ENCODE measurements at regions not wholly inside any gene's neighbourhood (a gene's known extent, or its start where the extent isn't known, plus 50 kb on each side); places are given as distances from the start of the nearest gene placed in this dataset.

DNA sequence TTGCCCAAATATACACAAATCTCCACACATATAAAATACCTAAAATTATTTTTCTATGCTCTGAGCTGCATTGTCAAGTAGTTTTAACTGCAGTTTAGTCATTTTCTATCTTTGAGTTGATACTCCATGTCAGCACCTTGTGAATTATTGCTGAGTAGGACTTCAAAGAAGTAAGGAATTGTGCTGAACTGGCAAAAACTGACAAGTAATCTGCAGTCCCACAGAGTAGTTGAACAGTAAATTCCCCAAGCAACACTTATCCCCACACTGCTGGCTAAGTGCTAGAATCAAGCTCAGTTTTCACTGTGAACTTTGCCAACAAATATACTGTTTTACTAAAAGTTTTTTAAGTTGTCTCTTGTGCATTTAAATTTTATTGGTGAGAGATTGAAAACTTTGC, 141.8 kb upstream of the ST6GAL2 start:
- intact Hi-C loops (cut with DNase I): no loop called here
- no peak overlapping the region for H3K27ac ChIP-seq
- H3K4me1 ChIP-seq: no peaks in the 10 kb centered on the region
- no peaks in the 10 kb centered on the region for H3K27me3 ChIP-seq
- TF ChIP-seq, protein P1, sequence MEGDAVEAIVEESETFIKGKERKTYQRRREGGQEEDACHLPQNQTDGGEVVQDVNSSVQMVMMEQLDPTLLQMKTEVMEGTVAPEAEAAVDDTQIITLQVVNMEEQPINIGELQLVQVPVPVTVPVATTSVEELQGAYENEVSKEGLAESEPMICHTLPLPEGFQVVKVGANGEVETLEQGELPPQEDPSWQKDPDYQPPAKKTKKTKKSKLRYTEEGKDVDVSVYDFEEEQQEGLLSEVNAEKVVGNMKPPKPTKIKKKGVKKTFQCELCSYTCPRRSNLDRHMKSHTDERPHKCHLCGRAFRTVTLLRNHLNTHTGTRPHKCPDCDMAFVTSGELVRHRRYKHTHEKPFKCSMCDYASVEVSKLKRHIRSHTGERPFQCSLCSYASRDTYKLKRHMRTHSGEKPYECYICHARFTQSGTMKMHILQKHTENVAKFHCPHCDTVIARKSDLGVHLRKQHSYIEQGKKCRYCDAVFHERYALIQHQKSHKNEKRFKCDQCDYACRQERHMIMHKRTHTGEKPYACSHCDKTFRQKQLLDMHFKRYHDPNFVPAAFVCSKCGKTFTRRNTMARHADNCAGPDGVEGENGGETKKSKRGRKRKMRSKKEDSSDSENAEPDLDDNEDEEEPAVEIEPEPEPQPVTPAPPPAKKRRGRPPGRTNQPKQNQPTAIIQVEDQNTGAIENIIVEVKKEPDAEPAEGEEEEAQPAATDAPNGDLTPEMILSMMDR (IDR thresholded peaks at IDR 0.05): no peak
- no peak for TF ChIP-seq POLR2A (IDR thresholded peaks at IDR 0.05)
- no peak overlapping the region for H3K4me3 ChIP-seq
- H3K36me3 ChIP-seq (replicated peaks in 1 of 2; ENCODE audit: insufficient read depth in 1 of 2, low read depth in 2 of 2): no peaks in the 10 kb centered on the region
- DNase-seq: no peak
- no peaks in the 10 kb centered on the region for H3K9me3 ChIP-seq
- no peak for ATAC-seq

DNA sequence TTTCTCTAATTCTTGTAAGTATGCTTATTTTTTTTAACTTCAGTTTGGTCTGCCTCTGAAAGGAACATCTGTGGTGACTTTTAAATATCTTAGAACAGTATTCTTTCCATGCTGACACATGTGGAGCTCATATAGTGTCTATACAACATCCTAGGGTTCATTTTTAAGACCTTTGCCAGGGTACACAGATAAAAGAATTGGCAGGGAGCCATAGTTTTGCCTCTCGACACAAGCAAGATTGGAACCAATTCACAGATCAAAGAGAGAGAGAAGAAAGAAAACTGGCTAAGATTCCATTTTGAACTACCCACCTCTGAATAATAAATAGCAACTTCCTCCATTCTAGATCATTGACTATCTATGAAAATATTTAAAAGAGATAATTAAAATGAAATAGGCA, 142.7 kb upstream of the ST6GAL2 start:
- DNase-seq (no peak), ATAC-seq (no peak)
- Histone ChIP-seq H3K27ac (no peak overlapping the region), H3K4me3 (no peak overlapping the region), H3K4me1 (no peaks in the 10 kb centered on the region), H3K36me3 (replicated peaks in 1 of 2; ENCODE audit: insufficient read depth in 1 of 2, low read depth in 2 of 2) (no peaks in the 10 kb centered on the region), H3K9me3 (no peaks in the 10 kb centered on the region), H3K27me3 (no peaks in the 10 kb centered on the region)
- intact Hi-C loops (cut with DNase I): no loop called here
- 3 to 24% methylated on average over 1 of the region's 1 CpG for WGBS, 2 donors
- TF ChIP-seq POLR2A (IDR thresholded peaks at IDR 0.05): no peak
- TF ChIP-seq, protein P1 (IDR thresholded peaks at IDR 0.05): no peak

DNA sequence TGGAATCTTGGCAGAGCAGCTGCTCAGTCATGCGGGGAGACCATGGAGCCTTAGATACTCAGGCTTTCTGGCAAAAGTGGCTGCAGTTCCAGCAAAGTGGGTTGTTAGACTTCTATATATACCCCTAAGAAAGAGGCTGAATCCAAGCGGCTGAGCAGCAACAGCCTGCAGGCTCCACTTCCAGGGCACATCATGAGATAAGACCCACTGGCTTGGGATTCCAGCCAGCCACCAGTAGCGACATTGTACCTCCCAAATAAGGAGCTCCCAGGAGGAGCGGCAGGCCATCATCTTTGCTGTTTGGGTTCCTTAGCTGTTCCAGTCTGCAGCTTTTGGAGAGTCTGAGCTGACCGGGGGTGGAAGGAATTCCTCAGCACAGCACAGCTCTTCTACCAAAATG, 150.3 kb upstream of the ST6GAL2 start:
- Histone ChIP-seq H3K4me3 (no peak overlapping the region), H3K36me3 (replicated peaks in 1 of 2; ENCODE audit: insufficient read depth in 1 of 2, low read depth in 2 of 2) (no peaks in the 10 kb centered on the region), H3K27ac (no peak overlapping the region), H3K27me3 (no peaks in the 10 kb centered on the region), H3K4me1 (no peaks in the 10 kb centered on the region), H3K9me3 (no peaks in the 10 kb centered on the region)
- TF ChIP-seq POLR2A (IDR thresholded peaks at IDR 0.05): no peak
- TF ChIP-seq, protein P1 (IDR thresholded peaks at IDR 0.05): no peak
- ATAC-seq (no peak), DNase-seq (no peak)
- 71 to 74% methylated on average over 4 to 5 of the region's 5 CpGs for WGBS, 2 donors
- intact Hi-C loops (cut with DNase I): no loop called here

DNA sequence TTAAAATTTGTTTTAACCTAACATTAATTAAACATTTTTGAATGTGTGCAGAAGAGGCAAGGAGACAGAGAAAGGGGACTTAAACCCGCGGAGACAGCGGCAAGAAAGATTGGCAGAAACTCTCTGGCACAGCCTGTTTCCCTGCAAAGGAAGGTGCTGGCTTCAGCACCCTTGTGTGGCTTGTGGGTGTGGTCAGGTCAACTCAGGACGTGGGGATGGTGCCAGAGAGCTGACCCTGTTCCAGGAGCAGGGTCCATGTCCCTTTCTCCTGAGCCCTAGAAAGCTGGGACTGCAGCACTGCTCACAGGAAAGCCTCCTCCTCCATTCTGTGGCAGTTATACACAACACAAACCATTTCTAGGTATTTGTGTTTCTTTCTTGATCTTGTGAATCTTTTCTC, 176.2 kb upstream of the ST6GAL2 start:
- no peaks in the 10 kb centered on the region for H3K36me3 ChIP-seq (replicated peaks in 1 of 2; ENCODE audit: insufficient read depth in 1 of 2, low read depth in 2 of 2)
- H3K27ac ChIP-seq: no peak overlapping the region
- ATAC-seq (no peak), DNase-seq (no peak)
- intact Hi-C loops (cut with DNase I): no loop called here
- H3K4me3 ChIP-seq: no peak overlapping the region
- TF ChIP-seq, protein P1 (IDR thresholded peaks at IDR 0.05): no peak
- TF ChIP-seq POLR2A (IDR thresholded peaks at IDR 0.05): no peak
- H3K4me1 ChIP-seq: no peaks in the 10 kb centered on the region
- 26 to 42% methylated on average over 4 of the region's 4 CpGs for WGBS, 2 donors
- H3K9me3 ChIP-seq: no peaks in the 10 kb centered on the region
- H3K27me3 ChIP-seq: no peaks in the 10 kb centered on the region

DNA sequence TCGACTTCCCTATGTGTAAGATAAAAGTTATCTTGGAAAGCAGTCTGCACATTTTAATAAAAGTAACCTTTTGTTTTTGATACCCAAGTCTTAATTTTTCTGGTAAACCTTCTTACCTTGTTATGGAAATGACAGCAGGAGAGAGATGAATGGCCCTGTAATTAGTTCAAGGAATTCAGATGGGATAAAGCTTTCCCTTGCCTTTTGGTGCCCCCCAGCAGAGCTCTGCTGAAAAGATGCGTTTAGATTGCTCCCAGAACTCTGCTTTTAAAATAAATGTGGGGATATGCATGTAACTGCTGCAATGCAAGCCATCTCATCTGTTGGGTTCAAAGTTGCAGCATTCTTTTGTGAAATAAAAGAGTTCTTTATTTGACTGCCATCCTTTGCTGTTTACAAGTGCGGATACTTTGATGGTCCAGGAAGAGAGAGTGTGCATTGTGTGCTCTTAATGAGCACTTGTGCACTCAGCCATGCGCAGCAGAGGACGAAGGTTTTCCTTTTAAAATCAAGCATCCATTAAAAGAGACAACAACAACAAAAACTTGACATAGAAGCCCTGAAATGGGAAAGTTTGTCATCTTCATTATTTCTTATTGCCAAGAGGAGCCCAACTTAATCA, 176.7 kb upstream of the ST6GAL2 start:
- no peaks in the 10 kb centered on the region for H3K27me3 ChIP-seq
- H3K9me3 ChIP-seq: no peaks in the 10 kb centered on the region
- TF ChIP-seq POLR2A (IDR thresholded peaks at IDR 0.05): no peak
- TF ChIP-seq, protein P1 (IDR thresholded peaks at IDR 0.05): no peak
- intact Hi-C loops (cut with DNase I): no loop called here
- WGBS, 2 donors: 15 to 19% methylated on average over 5 of the region's 5 CpGs
- H3K27ac ChIP-seq: no peak overlapping the region
- H3K4me3 ChIP-seq: no peak overlapping the region
- ATAC-seq: no peak
- no peak for DNase-seq
- H3K36me3 ChIP-seq (replicated peaks in 1 of 2; ENCODE audit: insufficient read depth in 1 of 2, low read depth in 2 of 2): no peaks in the 10 kb centered on the region
- H3K4me1 ChIP-seq: no peaks in the 10 kb centered on the region
